ENCODE measurements at regions not wholly inside any gene's neighbourhood (a gene's known extent, or its start where the extent isn't known, plus 50 kb on each side); places are given as distances from the start of the nearest gene placed in this dataset.

DNA sequence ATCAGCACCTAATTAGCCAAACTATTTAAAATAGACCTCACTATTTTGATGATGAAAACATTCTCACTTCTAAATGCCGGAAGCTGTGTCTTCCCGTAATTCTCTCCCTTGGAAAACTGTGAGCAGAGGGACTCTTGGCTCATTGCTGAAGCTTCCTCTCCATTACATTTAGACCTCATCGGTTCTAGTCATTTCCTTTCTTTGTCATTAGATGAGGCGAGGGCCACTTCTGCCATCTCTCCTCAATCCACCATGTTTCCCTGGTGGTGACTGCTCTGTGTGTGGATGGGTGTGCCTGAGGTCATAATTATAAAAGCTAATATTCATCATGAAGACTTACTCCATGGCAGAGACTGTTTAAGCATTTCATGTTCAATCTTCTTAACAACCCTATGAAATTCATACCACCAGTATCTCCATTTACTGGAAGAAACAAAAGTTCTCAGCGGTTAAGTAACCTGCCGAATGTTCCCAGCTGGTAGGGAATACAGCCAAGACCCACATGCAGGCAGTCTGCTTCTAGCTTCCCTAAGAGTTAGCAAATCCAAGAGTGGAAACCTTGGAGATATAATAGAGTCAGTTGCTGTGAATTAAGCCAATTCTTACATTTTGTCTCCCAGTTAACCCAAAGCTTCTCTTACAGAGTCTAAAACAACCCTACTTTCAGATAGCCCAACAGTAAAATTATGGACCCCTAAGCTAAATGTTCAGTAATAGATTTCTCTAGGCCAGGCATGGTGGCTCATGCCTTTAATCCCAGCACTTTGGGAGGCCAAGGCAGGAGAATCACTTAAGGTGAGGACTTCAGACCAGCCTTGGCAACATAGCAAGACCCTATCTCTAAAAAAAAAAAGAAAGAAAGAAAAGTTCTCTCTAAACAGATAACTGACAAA is 156.2 kb downstream of the ZBTB18 start:
- TF ChIP-seq, protein P1, sequence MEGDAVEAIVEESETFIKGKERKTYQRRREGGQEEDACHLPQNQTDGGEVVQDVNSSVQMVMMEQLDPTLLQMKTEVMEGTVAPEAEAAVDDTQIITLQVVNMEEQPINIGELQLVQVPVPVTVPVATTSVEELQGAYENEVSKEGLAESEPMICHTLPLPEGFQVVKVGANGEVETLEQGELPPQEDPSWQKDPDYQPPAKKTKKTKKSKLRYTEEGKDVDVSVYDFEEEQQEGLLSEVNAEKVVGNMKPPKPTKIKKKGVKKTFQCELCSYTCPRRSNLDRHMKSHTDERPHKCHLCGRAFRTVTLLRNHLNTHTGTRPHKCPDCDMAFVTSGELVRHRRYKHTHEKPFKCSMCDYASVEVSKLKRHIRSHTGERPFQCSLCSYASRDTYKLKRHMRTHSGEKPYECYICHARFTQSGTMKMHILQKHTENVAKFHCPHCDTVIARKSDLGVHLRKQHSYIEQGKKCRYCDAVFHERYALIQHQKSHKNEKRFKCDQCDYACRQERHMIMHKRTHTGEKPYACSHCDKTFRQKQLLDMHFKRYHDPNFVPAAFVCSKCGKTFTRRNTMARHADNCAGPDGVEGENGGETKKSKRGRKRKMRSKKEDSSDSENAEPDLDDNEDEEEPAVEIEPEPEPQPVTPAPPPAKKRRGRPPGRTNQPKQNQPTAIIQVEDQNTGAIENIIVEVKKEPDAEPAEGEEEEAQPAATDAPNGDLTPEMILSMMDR (IDR thresholded peaks at IDR 0.05; ENCODE audit: low read depth, low read length, poor library complexity, severe bottlenecking), result no peak
- TF ChIP-seq EZH2phosphoT487 (IDR thresholded peaks at IDR 0.05; ENCODE audit: borderline replicate concordance, low read length), result no peak
